GM13976 (cell line): ENCODE measurements at regions not wholly inside any gene's neighbourhood (a gene's known extent, or its start where the extent isn't known, plus 50 kb on each side); places are given as distances from the start of the nearest gene placed in this dataset.

Experiments
- DNase-seq: peaks from one replicate; pipeline ENCODE4 v3.0.0; 2012; ENCODE audit warnings: low spot score
- CTCF ChIP-seq: IDR thresholded peaks from 2 replicates; pipeline ENCODE4 v1.5.1; 2012; ENCODE audit warnings: borderline replicate concordance, mild to moderate bottlenecking; ENCODE audit not compliant: insufficient read depth; ENCODE audit errors: extremely low read depth, missing control alignments, control extremely low read depth
- in situ Hi-C: fragments of 300-500 bp; cut with MboI; formaldehyde crosslinking; loops from one replicate; pipeline ENCODE4 v1.12.0; 2022; ENCODE audit warnings: low sequenced_read_pairs, mixed read lengths, inconsistent platforms; ENCODE audit not compliant: unreplicated experiment

DNA sequence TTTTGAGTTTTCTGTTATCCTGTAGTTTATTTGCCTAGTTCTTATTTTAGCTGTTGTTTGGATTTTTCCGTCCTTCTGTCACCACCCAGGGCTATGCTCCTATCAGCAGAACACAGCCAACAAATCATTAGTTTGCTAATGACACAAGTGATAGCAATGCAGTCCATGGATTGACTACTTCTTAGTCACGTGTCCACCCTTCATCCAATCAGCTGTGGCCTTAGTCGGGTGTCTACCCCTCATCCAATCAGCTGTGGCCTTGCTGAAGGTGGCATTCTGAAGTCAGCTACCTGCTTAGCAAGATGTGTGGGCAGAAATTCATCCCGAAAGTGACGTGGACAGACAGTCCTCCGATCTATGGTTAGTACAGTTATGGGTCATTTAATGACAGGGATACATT lies 182.3 kb downstream of the GALC start:
- DNase-seq, result no peak
- no peak for TF ChIP-seq CTCF
- in situ Hi-C loops, result no loop called here

DNA sequence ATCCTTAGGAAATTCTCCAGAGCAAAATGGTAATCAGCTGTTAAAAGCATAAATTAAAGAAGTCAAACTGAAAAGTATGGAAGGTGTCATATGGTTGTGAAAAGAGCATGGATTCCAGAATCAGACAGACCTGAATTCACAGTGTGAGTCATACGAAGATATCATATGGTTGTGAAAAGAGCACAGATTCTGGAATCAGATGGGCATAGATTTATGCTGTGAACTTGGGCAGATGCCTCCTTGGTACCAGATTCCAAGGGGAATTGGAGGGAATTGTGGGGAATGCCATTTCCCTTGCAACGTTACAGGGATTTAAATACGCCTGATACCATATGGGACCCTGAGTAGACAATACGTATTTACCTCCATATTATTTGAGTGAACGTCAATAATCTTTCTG lies 183.7 kb downstream of the GALC start:
- in situ Hi-C loops, result no loop called here
- TF ChIP-seq CTCF, result no peak
- DNase-seq, result no peak

GRCh38 chr14:87805315-87805723 lies 187.7 kb downstream of the GALC start:
- peak; percentile 44 for TF ChIP-seq CTCF
- DNase-seq, result peak; percentile 36
- in situ Hi-C loops, result no loop called here

DNA sequence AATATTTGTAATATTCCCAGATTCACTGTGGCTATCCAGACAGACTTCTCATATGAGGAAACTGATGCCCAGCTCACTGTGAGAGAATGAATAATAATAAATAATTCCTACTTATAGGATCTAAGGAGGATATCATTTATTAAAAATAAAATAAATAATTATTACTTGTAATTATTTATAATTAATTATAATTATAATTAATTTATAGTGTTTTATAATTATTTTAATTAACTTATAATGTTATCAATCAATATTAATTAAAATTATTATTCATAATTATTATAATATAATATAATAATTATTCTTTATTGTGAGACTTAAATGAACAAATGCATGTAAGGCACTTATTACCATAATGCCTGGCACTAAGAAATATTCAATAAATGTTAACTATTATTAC lies 192.8 kb downstream of the GALC start:
- in situ Hi-C loops, result no loop called here
- TF ChIP-seq CTCF, result no peak
- DNase-seq, result no peak

GRCh38 chr14:87799400-87799799 lies 193.6 kb downstream of the GALC start:
- no peak for DNase-seq
- in situ Hi-C loops, result no loop called here
- no peak for TF ChIP-seq CTCF

- TF ChIP-seq CTCF, result no peak
- no peak for DNase-seq
- in situ Hi-C loops, result no loop called here
Observed at GRCh38 chr14:87797001-87797400, 196.0 kb downstream of the GALC start.

DNA sequence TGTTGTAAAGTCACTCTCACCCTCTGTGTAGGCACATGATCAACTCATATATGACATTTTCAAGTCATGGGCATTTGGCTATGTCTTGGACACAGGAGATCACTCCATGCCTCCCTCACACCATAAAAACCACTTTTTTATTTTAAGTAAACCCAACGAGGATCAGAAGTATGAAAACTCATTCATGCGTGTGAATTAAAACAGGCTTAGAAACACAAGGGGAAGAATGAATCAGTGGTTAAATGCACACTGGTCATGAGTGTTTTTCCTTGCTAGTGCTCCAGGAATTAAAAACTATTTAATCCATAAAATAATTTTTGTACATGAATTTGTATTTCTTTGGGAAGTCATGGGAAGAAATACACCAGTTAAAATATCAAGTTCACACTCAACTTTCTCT lies 198.4 kb downstream of the GALC start:
- in situ Hi-C loops, result no loop called here
- DNase-seq, result no peak
- TF ChIP-seq CTCF, result no peak
